ENCODE measurements at regions not wholly inside any gene's neighbourhood (a gene's known extent, or its start where the extent isn't known, plus 50 kb on each side); places are given as distances from the start of the nearest gene placed in this dataset.
A peak's percentile ranks its signal among the peaks of the same experiment; 100 is the strongest.

GRCh38 chr14:22305607-22306006 is 283.4 kb downstream of the DAD1 start:
- Histone ChIP-seq H3K4me3 (replicated peaks in 1 of 3) (no peak overlapping the region), H3K4me1 (no peaks in the 10 kb centered on the region), H3K36me3 (no peaks in the 10 kb centered on the region), H3K9me3 (no peaks in the 10 kb centered on the region), H3K27me3 (no peaks in the 10 kb centered on the region), H3K27ac (no peak overlapping the region)
- DNase-seq, result no peak
- intact Hi-C loops (cut with DNase I), result no loop called here
- TF ChIP-seq CTCF (IDR thresholded peaks at IDR 0.05) (no peak), POLR2A (IDR thresholded peaks at IDR 0.05) (no peak)
- 81 to 82% methylated on average over 5 of the region's 5 CpGs for WGBS, 2 donors

GRCh38 chr14:22304326-22304725 is 284.7 kb downstream of the DAD1 start:
- Histone ChIP-seq H3K4me3 (replicated peaks in 1 of 3) (no peak overlapping the region), H3K9me3 (no peaks in the 10 kb centered on the region)
- 60 to 68% methylated on average over 5 to 6 of the region's 6 CpGs for WGBS, 2 donors

GRCh38 chr14:22303589-22304195 is 285.3 kb downstream of the DAD1 start:
- no peaks in the 10 kb centered on the region for H3K27me3 ChIP-seq
- WGBS, 2 donors, result 28 to 39% methylated on average over 5 of the region's 5 CpGs
- no peak for TF ChIP-seq POLR2A (IDR thresholded peaks at IDR 0.05)
- TF ChIP-seq CTCF (IDR thresholded peaks at IDR 0.05), result peak in 2 of 6 experiments; percentile 48 to 57
- H3K36me3 ChIP-seq, result no peaks in the 10 kb centered on the region
- intact Hi-C loops (cut with DNase I), result no loop called here
- no peak overlapping the region for H3K4me3 ChIP-seq (replicated peaks in 1 of 3)
- no peak overlapping the region for H3K27ac ChIP-seq
- no peaks in the 10 kb centered on the region for H3K4me1 ChIP-seq
- no peaks in the 10 kb centered on the region for H3K9me3 ChIP-seq
- no peak for DNase-seq

More at GRCh38 chr14:22304326-22304725, 284.7 kb downstream of the DAD1 start:
- TF ChIP-seq CTCF (IDR thresholded peaks at IDR 0.05) (no peak), POLR2A (IDR thresholded peaks at IDR 0.05) (no peak)
- Histone ChIP-seq H3K4me1 (no peaks in the 10 kb centered on the region), H3K36me3 (no peaks in the 10 kb centered on the region), H3K27me3 (no peaks in the 10 kb centered on the region), H3K27ac (no peak overlapping the region)
- intact Hi-C loops (cut with DNase I), result no loop called here
- DNase-seq, result no peak

- H3K27ac ChIP-seq, result no peak overlapping the region
- intact Hi-C loops (cut with DNase I), result no loop called here
- TF ChIP-seq POLR2A (IDR thresholded peaks at IDR 0.05), result no peak
- no peak for TF ChIP-seq CTCF (IDR thresholded peaks at IDR 0.05)
- no peaks in the 10 kb centered on the region for H3K36me3 ChIP-seq
- H3K27me3 ChIP-seq, result no peaks in the 10 kb centered on the region
- no peak overlapping the region for H3K4me3 ChIP-seq (replicated peaks in 1 of 3)
- H3K9me3 ChIP-seq, result no peaks in the 10 kb centered on the region
- WGBS, 2 donors, result 77 to 84% methylated on average over 2 of the region's 2 CpGs
- DNase-seq, result no peak
- no peaks in the 10 kb centered on the region for H3K4me1 ChIP-seq
Observed at GRCh38 chr14:22300646-22301045, 288.4 kb downstream of the DAD1 start.

- Histone ChIP-seq H3K9me3 (no peaks in the 10 kb centered on the region), H3K4me3 (replicated peaks in 1 of 3) (no peak overlapping the region), H3K4me1 (no peaks in the 10 kb centered on the region), H3K36me3 (no peaks in the 10 kb centered on the region), H3K27me3 (no peaks in the 10 kb centered on the region), H3K27ac (no peak overlapping the region)
- 55% methylated on average over 1 of the region's 1 CpG for WGBS, 2 donors
- no peak for TF ChIP-seq CTCF (IDR thresholded peaks at IDR 0.05)
- TF ChIP-seq POLR2A (IDR thresholded peaks at IDR 0.05), result no peak
- no peak for DNase-seq
- intact Hi-C loops (cut with DNase I), result no loop called here
Observed at GRCh38 chr14:22297376-22297775, 291.6 kb downstream of the DAD1 start.
